Retinal pigment epithelial cell (primary cell): ENCODE measurements at regions not wholly inside any gene's neighbourhood (a gene's known extent, or its start where the extent isn't known, plus 50 kb on each side); places are given as distances from the start of the nearest gene placed in this dataset.

Source experiments
- DNase-seq: peaks from one replicate; pipeline ENCODE4 v3.0.0-alpha.2; 2010; ENCODE audit warnings: low read depth
- H3K4me3 ChIP-seq: 2 replicates; pipeline ENCODE4 v1.5.1; 2011; ENCODE audit warnings: mild to moderate bottlenecking, low read length, control low read depth, moderate library complexity
- TF ChIP-seq, protein P1 (sequence below): conservative IDR thresholded peaks from 2 replicates; pipeline ENCODE4 v1.5.1; 2011; ENCODE audit warnings: low read depth, low read length, control low read depth, inconsistent platforms

DNA sequence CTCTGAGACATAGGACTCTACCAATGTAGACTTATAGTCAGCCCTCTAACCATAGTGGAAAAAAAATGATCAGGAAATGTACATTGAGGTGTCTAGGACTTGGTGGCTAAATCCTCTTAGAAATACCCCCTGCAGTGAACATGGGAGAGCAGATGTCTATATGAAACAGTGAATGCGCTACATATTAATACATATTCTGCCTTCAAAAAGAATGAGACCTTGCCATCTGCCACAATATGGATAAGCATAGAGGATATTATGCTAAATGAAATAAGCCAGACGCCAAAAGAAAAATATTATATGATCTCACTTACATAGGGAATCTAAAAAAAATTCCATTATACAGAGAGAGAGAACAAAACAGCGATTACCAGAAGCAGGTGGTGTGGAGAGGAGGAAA is 66.6 kb upstream of the HAO2 start:
- TF ChIP-seq, protein P1, sequence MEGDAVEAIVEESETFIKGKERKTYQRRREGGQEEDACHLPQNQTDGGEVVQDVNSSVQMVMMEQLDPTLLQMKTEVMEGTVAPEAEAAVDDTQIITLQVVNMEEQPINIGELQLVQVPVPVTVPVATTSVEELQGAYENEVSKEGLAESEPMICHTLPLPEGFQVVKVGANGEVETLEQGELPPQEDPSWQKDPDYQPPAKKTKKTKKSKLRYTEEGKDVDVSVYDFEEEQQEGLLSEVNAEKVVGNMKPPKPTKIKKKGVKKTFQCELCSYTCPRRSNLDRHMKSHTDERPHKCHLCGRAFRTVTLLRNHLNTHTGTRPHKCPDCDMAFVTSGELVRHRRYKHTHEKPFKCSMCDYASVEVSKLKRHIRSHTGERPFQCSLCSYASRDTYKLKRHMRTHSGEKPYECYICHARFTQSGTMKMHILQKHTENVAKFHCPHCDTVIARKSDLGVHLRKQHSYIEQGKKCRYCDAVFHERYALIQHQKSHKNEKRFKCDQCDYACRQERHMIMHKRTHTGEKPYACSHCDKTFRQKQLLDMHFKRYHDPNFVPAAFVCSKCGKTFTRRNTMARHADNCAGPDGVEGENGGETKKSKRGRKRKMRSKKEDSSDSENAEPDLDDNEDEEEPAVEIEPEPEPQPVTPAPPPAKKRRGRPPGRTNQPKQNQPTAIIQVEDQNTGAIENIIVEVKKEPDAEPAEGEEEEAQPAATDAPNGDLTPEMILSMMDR, result no peak

GRCh38 chr1:119308130-119308700 is 60.4 kb upstream of the HAO2 start:
- TF ChIP-seq, protein P1, result no peak
- no peak for DNase-seq

More for the DNA sequence above, 66.6 kb upstream of the HAO2 start:
- H3K4me3 ChIP-seq, result no peak overlapping the region
- DNase-seq, result no peak

DNA sequence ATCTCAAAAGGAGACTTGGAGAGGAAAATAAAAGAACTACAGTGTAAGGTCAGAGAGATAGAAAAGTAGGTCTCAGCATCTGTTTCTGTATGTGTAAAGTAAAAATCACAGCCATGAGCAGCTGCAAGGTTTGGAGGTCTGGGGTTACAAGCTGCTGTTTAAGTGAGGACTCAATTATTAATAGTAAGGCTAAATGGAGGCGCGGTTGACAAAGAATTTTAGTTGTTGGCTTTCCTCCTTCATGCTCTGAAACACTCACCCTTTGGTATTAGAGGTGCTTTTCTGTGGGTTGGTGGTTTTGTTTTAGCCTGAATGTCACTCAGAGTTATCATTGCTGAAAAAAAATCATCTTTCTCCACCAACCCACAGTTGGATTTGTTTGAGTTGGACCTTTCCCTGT is 59.8 kb upstream of the HAO2 start:
- no peak for DNase-seq
- TF ChIP-seq, protein P1, result no peak

More at GRCh38 chr1:119308130-119308700, 60.4 kb upstream of the HAO2 start:
- H3K4me3 ChIP-seq, result no peak overlapping the region

DNA sequence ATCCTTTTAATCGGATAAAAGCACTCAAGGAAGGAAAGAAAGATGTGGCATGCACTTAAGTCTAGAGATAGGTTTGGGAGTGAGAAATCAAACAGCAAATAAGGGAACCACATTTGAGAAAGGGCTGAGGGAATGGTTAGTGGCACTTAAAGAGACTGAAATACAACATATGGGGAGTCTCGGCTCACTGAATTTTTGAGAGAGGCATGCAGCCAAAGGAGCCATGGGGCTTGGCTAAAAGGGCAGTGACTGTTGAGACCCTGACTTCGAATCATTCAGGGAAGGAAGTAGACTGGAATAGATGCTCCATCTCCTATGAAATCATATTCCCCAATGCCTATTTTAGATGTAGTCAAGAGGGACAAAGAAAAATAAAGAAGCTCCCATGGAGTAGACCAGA is 58.3 kb upstream of the HAO2 start:
- H3K4me3 ChIP-seq, result no peak overlapping the region
- no peak for DNase-seq
- TF ChIP-seq, protein P1, result no peak

More for the DNA sequence above, 59.8 kb upstream of the HAO2 start:
- no peak overlapping the region for H3K4me3 ChIP-seq

- no peak overlapping the region for H3K4me3 ChIP-seq
- TF ChIP-seq, protein P1, result no peak
- DNase-seq, result no peak
These were observed 56.1 kb upstream of the HAO2 start for GRCh38 chr1:119312500-119312899.

DNA sequence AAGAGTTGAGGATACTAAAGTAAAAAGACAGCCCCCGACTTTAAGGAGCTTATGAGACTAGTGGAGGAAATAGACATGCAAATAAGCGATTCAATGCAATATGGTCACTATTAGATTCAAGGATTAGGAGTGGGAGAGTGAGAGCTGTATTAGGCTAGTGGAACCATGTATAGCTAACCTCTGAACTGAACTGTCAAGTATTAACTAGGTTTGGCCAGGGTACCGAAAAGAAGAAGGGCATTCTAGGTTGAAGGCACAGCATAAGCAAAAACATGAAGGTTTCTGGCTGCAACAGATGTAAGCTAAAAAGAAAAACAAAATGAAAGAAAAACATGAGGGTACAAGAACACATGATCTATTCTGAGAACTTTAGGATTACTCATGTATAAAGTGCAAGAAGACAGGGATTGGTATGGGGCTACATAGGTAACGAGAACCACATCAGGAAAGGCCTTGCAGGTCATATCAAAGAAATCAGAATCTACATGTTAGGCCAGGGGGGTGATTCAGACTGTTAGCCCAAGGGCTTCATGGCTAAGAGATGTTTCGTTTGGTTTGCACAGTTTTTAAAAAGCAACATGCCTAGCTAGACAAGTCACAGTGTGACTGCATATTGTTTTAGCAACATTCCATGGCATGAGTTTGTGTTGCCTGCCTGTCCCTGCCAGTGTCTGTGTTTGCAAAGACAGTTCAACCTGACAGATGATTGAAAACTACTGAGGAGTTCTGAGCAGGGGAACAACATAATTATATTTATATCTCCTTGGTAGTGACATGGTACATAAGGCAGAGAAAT is 54.4 kb upstream of the HAO2 start:
- DNase-seq, result no peak
- TF ChIP-seq, protein P1, result no peak
- H3K4me3 ChIP-seq, result no peak overlapping the region
